ENCODE measurements at regions not wholly inside any gene's neighbourhood (a gene's known extent, or its start where the extent isn't known, plus 50 kb on each side); places are given as distances from the start of the nearest gene placed in this dataset.
"Not testable (repeated sequence)": the region's sequence is repeated elsewhere in the genome, so short reads cannot be mapped to it uniquely, and the experiment has no call there.

DNA sequence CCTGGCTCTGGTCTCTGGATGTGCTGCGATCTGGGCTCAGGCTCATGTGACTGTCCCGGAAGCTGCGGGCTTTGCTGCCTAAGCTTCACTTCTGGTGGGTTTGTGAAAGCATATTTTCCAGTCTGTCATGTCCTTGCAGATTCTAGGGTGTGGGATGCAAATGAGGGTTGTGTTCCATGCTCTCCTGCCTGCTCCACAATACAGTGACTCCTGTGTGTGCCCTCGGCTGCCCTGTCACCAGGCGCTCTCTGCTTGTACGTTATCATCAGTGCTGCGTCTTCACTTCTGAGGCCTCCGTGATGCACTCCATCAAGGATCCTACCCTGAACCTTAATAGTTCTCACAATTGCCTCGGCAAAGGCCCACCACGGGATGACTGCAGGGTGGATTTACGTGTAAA lies 84.2 kb downstream of the TTLL2 start:
- no peak for DNase-seq

DNA sequence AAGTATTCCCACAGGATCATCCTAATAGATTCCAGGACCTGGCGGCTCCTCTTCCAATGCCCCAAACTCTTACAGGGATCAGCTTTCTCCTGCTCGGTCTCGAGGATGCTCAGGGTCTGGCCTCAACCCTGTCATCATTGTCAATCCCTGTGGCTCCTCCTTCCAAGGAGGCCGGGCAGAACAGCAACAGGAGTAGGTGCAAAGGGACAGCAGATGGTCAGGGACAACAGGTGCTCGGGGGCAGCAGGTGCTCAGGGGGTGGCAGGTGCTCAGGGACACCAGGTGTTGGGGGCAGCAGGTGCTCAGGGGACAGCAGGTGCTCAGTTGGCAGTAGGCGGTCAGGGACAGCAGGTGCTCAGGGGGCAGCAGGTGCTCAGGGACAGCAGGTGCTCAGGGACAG lies 84.8 kb downstream of the TTLL2 start:
- no peak for DNase-seq

DNA sequence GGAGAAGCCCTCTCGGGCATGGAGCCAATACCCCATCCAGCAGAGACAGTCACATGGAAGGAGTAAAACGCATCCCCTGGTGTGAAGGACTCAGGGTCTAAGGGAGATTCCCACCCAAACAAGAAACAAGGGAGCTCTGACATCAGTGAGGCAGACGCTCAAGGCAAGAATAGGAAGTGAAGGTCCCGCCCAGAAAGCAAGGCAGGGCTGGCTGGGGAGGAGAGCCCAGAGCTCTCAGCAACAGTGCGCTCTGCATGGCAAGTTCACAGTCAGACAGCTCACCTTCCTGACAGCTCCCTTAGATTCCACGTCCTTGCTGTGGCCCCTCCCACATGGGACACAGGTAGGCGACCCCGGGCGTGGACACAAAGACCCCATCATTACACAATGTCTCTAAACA lies 85.6 kb downstream of the TTLL2 start:
- DNase-seq, result no peak

DNA sequence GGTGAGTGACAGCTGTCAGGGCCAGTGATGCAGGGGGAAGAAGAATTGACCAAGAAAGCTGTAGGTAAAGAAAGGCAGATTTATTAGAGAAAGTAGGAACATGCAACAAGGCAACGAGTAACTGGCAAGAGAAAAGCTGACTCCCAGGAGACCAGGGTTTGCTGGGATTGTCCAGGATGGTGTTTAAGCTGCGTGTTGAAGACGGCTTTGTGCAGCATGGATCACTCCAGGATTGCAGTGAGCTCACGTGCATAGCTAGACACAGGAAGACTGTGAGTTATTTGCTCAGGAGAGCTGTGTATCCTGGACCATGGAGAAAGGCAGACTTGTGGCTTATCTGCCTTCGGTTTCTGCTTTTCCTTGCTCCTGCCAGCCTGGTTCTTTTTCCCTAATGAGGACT lies 87.6 kb downstream of the TTLL2 start:
- DNase-seq, result no peak

DNA sequence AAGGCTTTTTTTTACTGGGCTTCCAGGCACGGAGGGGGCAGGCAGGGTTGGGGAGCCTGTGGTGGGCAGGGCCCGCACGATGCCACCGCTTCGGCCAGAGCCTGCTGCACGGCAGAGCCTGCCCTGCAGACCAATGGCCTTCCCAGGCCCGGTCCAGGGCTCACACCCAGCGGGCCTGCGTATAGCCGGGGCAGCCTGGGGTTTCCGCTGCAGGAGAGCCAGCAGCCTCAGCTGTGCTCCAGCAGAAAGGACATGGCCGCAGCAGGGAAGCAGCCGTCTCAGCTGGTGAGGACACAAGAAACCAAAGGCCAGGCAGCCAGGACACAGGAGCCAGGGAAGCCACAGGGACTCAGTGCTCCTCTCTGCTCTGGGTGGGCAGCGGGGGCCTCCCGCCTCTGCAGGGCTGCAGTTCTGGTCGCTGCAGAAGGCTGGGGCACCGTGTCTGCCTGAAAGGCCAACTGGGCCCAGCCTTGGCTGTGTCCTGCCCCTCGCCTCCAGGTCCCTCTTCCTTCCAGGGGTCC lies 90.6 kb downstream of the TTLL2 start:
- DNase-seq, result peak; percentile 43

DNA sequence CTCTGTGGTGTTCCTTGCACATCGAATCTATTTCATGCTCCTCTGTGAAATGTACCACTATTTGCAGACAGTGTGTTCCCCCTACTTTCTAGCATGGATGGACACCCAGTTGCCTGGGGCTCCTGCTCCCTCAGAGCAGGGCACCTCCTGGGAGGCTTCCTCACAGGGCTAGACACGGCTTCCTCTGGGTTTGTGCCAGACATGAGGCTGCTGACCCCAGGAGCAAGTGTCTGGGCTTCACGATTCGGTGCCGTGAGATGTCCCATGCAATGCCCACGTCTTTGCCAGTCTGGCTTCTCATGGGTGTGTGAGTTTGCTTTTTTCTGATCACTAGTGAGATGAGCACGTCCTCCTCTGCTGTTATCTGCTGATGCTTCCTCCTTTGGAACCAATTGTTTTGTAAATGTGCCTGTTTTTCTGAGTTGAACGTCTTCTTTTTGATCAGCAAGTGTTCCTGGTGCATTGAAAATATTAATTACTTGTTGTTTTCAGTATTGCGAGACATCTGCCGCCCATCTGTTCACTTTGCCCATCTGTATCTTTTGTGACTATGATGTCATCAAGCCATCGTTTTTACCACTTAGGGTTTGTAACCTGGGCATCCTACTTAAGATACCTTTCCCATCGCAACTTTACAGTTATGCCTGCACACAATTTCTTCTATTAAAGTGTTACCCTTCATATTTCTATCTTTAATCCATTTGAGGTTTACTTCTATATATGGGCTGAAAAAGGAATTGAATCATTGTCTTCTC lies 92.0 kb downstream of the TTLL2 start:
- no peak for DNase-seq

DNA sequence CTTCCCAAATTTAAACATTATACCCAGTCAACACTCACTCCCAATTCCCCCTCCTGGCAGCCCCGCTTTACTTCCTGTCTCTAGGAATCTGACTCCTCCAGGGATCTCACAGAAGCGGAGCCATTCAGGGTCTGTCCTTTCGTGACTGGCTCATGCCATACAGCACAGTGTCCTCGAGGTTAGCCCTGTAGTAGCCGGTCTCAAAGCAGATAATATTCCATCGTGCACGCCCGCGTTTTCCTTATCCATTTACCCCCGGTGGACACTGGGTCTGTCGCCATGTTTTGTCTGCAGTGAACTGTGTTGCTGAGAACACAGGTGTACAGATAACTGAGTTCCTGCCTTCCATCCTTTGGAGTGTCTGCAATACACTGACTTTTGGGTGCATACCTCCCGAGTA lies 95.3 kb downstream of the TTLL2 start:
- DNase-seq, result no peak

DNA sequence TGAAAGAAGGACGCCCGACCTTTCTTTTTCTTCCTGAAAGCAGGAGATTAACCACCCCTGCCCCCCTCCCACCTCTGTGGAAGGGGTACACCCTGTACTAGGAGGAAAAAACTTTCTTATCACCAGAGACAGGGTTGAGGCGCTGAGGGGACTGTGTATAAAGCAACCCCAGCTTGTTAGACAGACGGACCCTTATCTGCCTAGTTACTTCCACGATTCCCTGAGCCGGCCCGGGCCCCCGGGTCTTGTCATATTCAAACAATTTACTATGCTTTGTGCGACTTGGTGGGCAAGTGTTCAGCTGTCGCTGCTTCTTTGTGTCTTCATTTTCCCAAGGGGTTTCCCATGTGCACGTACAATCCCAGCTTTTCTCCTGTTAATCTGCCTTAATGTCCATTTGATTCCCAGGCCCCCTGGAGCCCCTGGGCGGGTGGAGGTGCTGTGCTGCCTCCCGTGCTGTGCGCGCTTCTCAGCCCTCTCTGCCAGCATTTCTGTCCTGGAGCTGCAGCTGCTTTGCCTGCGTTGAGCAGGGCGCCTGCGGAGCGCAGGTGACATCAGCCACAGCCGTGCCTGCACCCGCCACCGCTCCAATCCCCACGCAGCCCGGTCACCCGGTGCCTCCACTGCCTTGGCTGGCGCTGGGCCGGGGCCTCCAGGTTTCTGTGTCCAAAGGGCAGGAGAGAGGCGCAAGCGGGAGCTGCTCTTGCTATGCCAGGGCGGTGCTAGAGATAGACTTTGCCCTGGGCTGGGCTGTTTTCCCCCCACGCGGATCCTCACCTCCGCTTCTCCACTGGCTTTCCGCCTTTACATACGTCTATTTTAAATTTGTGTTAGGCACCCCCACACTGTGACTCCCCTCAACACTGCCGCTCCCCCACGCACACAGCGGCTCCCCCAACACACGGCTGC lies 96.2 kb downstream of the TTLL2 start:
- peak; percentile 44 for DNase-seq

DNA sequence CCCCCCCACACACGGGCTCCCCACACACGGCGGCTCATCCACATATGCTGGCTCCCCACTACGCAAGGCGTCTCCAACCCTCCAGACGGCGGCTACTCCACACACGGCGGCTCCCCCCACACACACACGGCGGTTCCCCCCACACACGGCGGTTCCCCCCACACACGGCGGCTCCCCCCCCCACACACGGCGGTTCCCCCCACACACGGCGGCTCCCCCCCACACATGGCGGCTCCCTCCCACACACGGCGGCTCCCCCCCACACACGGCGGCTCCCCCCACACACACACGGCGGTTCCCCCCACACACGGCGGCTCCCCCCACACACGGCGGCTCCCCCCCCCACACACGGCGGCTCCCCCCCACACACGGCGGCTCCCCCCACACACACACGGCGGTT lies 97.1 kb downstream of the TTLL2 start:
- not testable (repeated sequence) for DNase-seq

DNA sequence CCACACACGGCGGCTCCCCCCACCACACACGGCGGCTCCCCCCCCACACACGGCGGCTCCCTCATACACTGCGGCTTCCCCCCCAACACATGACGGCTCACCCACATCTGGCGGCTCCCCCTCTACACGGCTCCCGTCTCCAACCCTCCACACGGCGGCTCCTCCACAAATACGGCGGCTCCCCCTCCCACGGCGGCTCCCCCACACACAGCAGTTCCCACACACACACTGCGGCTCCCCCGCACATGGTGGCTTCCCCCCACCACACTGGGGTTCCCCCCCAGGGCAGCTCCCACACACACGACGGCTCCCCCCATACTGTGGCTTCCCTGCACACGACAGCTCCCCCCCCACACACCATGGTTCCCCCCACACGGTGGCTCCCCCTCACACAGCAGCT lies 98.0 kb downstream of the TTLL2 start:
- no peak for DNase-seq

DNA sequence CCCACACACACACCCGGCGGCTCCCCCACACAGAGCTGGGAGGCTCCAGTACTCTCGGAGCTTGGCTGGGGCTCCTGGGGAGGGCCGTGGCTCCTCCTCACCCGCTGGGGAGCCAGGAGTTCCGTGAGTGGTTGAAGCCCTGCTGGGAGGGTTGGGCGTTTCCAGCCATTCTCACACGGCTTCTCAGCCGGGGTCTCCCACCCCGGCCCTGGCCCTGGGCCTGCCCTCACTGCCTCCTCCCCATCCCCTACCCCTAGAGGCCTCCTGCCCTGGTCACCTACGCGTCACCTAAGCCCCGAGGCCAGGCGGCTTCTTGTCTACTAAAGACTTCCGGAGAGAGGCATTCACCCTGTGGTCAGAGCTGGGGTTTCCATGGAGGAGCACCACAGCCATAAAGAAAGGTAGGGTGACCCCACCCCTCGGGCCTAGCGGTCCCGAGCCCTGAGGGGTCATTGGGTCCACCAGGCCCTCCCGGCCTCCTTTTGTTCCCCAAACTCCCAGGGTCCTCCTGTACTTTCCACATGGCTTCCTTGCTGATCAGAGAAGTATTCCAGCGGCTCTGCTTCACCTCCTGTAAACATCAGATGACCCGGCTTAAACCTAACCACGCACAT lies 99.3 kb downstream of the TTLL2 start:
- DNase-seq, result no peak

DNA sequence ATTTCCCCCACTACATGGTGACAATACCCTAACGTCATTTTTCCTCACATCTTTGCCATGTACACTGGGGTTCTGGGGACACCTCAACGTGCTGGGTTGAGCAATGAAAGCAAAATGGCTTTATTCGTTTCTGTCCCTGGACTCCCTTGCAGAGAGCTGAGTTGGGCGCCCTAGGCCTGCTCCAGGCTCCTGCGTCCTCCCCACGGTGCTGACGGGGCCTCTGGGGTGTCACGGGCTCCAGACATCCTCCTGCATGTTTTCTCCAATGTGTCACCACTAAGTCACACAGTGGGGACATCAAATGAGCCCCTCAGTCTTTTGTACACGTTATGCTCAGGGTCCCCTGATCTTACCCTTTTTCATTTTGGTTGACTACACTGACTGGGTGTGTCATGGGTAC lies 99.8 kb downstream of the TTLL2 start:
- DNase-seq, result no peak

DNA sequence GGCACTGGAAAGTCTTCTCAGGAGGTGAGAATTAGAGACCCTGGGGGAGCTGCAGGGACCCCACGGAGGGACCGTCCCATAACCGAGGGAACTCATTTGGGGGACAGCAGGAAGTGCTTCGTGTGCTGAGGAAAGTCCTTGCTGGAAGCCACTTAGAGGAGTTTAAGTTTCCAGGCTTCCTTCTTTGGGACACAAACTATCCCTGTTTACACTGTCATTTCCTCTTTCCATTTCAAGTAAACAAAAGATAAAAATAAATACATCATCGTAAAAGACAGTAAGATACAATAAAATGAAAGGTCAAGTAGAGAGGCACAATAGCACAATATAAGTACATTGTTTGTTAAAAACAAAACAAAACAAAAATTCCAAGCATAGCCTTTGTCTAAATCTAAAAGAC lies 101.2 kb downstream of the TTLL2 start:
- DNase-seq, result no peak

DNA sequence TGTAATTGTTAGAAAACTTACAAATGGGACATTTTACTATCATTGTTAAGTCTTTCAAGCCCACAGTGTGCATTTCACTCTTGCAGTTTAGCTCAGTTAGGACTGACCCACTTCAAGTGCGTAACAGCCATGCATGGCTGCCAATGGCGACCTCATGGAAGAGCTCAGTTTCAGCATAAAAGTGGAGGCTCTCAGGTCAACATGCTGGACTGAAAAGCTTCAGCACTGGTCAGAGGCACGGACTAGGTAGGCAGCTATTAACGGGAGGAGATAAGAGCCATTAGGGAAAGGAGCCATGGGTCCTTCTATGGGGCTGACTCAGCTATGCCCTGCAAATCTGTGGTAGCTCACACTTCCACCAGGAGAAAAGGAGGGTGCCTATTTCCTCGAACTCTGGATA lies 101.8 kb downstream of the TTLL2 start:
- DNase-seq, result no peak

DNA sequence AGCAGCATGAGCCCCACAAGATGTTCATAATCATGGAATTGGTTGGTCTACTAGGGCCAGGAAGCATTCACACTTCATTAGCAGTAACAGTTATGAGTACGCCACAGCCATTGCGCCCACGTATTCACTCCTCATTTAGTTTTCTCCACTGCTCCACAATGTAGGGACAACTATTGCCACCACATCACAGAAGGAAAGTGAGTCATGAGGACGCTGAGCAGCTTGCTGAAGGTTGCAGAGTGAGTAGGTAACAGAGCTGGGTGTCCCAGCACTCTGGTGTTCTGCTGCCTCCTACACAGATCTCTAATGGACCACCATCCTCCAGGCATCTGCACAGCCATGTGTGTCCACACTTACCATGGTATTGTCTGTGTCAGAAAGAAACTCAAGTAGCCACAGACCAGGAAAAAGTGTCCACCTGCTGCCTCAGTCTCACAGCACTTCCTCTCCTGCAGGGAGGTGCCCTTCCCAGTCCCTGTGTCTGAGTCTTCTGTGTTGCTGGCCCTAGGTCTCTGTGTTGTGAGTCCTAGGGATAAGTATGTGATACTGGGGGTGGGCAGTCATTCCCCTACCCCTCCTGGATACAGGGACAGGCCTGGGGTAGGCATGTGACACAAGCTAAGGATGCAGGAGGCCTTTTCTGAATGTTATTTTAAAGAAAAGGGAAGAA lies 103.9 kb downstream of the TTLL2 start:
- DNase-seq, result no peak

DNA sequence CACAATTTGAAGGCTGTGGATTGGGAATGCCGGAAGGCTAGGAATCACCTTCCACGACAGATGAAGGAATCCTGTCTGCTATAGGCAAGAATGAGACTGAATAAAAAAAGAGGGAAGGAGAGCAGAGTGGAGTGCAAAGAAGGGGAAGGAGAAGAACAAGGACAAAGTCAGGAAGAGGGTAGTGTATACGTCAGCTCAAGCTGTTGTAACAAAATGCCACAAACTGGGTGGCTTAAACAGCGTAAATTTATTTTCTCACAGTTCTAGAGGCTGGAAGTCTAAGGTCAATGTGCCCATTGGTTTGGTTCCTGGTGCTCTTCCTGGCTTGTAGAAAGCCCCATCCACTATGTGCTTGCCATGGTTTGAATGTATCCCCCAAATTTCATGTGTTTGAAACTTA lies 104.5 kb downstream of the TTLL2 start:
- no peak for DNase-seq

DNA sequence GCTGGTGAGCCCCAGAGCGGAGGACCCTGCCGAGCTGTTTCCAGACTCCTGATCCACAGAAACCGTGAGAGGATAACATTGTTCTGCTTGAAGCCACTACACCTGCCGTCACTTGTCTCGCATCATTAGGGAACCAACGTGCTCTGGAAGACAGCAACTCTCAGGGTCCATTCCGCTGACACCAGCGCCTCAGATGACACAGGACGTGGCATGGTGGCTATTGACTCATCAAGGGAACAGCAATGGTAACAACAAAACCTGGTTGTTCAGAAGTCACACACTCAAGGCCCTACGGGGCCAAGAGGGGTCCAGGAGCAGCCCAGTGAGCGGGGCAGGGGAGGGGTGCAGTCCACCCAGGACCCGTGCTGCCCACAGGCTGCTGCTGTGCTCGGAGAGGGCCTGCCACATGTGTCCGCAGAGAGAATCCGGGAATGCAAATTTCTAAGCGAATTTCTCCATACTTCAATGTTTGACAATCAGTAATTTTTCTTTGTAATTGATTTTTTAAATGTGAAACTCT lies 110.4 kb downstream of the TTLL2 start:
- no peak for DNase-seq

DNA sequence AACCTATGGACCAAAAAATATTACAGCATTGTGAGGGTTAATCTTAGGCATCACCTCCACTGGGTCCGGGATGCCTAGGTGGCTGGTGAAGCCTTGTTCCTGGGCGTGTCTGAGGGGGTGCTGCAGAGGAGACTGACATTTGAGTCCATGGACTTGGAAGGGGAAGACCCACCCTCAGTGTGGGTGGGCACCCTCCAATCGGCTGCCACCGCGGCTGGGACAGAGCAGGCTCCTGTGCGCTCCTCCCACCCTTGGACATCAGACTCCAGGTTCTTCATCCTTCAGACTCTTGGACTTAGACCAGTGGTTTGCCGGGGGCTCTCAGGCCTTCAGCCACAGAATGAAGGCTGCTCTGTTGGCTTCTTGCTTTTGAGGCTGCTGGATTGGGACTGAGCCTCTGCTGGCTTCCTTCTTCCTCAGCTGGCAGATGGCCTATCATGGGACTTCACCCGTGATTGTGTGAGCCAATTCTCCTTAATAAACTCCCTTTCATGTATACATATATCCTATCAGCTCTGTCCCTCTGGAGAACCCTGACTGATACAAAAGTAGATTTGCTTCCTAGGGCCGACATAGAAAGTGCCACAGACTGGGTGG lies 113.1 kb downstream of the TTLL2 start:
- no peak for DNase-seq

DNA sequence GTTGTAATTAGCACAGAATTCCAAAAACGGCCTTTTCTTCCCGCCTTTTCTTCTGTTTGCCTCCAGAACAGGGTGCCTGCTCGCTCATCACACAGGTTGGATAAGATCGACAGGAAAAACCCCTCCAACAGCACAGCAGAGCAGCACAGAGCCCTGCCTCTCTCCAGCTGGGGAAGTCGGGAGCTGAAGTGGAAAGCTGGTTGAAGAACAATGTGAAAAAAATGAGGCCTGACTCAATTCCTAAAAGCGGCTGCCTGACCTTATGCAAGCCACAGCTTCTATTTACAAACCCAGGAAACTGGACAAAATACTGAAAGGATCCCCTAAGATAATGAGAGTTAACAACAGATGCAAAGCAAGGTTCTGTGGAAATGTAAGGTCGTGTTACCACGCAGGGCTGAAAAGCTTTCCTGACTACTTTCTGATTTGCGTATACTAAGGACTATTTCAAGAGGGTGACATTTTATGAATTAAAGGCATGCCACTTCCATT lies 116.9 kb downstream of the TTLL2 start:
- DNase-seq, result no peak

DNA sequence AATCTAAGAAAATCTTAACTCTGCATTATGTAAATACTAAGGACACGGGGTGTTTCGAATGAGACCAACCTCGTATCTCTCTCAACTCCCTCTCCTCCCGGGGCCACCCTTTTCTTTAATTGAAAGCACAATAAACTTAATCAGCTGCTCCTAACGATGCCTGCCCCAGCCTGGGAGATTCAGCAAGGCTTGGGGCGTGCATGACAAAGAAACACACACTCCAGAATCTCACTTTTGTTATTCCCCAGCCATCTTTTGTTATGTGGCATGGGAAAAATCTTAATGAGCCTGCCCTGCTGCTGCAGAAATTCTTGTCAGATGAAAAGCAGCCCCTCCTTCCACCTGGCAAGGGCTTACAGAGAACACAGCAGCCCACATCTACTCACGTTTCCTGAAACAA lies 117.4 kb downstream of the TTLL2 start:
- peak; percentile 87 for DNase-seq

DNA sequence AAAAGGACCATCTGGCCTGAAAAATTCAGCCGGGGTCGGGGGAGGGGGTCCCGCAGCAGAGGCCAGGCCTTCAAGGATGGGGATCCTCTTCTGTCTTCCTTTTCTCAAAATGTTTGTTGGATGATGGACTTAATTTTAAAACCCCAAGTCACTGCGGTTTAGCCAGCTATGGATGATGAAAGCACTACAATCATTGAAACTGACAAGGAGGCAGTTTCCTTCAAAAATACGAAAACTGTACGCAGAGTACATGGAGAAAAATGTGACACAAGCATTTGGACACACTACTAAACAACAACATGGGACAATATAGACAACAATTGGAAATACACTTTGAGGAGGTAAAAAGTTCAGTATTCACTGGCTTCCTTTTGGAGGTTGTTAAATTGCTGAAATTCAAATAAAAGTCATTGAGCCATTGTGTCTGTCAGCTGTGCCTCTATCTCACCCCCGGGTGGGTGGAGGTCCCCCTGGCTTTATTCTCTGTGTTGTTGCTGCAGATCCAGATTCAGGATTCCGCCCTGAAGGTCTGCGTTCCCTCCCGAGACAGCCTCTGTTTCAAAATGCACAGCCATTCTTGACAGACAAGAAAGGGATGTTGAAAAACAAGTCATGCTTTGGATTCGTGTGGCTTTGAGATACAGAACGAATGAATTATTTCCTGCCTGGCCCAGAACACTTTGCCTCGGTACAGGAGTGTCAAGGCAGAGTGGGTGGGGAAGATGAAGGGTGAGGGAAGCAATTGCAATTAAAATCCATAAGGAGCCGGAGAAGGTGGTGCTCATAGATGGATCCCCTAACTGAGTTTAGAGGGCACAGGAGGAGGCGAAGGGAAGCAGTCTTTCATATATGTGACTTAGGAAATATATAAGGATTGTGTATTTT lies 118.2 kb downstream of the TTLL2 start:
- DNase-seq, result no peak
